GM18870 (cell line): ENCODE measurements at regions not wholly inside any gene's neighbourhood (a gene's known extent, or its start where the extent isn't known, plus 50 kb on each side); places are given as distances from the start of the nearest gene placed in this dataset.

ENCODE experiments used
- ATAC-seq: cut with Tn5 transposase; IDR thresholded peaks from one replicate; pipeline ENCODE4 v1.9.1; 2021; ENCODE audit warnings: moderate library complexity; ENCODE audit not compliant: unreplicated experiment

DNA sequence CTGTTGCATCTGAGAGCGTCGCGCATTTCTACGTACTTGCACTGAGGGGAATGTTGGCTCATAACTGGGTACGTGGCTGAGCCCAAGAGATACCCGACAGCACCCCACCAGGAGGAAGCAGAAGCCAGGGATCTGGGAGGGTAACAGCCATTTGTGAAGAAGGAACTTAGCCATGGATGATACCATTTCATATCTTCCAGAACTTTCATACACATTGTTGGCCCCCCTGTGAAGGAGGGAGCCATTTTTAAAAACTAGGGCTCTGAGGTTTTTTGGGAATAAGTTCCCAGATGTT is 101.4 kb upstream of the SLC44A1 start:
- ATAC-seq, result no peak

DNA sequence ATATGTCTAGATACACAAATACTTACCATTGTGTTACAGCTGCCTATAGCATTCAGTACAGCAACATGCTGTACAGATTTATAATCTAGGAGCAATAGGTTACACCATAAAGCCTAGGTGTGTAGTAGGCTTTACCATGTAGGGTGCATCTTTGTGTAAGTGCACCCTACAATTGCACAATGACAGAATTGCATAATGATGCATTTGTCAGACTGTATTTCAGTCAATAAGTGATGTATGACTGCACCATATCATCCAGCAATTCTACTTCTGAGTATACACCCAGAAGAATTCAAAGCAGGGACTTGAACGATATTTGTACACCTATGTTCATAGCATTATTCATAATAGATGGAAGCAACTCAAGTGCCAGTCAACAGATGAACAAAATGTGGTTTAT is 100.4 kb upstream of the SLC44A1 start:
- ATAC-seq, result no peak

DNA sequence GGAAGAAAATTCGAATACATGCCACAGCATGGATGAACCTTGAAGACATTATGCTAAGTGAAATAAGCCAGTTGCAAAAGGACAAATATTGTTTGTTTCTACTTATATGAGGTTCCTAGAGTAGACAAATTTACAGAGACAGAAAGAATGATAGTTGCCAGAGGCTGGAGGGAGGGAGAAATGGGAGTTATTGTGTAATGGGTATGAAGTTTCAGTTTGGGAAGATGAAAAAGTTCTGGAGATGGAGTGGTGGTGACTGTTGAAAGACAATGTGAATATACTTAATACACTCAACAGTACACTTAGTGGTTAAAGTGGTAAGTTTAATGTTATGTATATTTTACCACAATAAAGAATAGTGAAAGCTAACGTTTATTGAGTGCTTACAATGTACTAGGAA is 99.6 kb upstream of the SLC44A1 start:
- ATAC-seq, result no peak

DNA sequence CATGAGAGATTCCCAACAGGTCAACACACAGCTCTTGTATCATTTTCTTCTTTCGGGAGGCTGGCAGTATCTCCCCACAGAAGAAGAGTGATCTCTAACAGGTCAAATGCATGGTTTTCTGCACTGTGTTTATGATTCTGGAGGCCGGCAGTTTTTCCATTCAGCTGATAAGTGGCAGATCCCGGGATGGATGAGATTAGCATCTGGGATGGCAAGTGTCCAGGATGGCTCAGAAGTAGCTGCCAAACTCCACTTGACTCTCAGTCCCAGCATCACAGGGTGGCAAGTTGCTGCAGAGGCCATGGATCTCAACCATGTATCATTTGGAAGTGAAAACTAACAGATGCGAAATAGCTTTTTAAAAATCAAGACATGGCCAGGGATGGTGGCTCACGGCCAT is 97.8 kb upstream of the SLC44A1 start:
- ATAC-seq, result no peak

DNA sequence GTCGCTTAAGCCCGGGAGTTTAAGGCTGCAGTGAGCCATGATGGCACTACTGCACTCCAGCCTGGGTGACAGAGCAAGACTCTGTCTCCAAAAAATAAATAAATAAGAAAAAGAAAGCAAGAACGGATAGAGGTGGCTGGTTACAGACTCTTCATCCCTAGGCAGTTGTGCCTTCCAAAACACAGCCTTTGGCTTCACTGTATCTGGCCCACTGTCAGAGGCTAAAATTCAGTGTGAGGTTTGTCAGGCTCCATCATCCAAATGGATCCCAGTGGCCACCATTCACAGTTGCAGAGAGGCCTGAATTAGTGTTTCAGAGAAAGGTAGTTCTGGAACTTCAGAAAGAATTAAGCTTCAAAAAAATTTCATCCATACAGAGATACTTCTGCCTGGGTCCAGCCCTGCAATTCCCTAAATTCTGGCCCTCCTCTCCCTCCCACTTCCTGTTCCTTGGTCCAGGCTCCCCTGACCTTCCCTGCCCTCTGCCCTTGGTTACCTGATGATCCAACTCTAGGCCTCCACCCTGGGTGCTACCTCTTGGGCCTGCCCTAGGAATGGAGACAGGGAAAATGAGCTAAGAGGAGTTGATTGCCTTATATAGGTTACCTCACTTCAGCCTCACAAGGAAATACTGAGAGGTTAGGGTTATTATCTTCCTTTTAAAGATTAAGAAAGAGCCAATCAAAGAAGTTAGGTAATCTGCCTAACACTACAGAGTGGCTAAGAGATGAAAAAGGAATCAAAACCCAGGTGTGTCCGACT is 97.2 kb upstream of the SLC44A1 start:
- ATAC-seq, result no peak

DNA sequence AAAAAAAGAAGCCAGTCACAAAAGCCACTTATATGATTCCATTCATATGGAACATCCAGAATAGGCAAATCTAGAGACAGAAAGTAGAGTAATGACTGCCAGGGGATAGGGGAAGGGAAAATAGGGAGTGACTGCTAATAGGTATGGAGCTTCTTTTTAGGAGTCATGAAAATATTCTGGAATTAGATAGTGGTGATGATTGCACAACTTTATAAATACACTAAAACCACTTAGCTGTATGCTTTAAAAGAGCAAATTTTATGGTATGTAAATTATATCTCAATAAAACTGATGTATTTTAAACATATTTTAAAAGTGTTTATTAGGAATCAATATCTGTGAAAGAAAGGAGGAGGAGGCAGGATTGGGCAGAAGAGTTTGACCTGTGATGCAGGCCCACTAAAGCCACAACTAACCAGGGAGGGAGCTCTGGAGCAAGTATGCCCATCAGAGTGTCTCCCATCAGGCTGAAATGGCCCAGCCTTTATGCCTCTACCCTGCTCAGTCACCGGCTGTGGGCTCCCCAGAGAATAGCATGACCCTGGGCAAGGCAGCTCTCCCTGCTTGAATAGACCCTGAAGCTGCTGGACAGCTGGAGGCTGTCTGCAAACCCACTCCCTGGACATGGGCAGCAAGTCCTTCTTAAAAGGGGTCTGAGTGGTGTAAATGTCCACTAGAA is 96.0 kb upstream of the SLC44A1 start:
- no peak for ATAC-seq

DNA sequence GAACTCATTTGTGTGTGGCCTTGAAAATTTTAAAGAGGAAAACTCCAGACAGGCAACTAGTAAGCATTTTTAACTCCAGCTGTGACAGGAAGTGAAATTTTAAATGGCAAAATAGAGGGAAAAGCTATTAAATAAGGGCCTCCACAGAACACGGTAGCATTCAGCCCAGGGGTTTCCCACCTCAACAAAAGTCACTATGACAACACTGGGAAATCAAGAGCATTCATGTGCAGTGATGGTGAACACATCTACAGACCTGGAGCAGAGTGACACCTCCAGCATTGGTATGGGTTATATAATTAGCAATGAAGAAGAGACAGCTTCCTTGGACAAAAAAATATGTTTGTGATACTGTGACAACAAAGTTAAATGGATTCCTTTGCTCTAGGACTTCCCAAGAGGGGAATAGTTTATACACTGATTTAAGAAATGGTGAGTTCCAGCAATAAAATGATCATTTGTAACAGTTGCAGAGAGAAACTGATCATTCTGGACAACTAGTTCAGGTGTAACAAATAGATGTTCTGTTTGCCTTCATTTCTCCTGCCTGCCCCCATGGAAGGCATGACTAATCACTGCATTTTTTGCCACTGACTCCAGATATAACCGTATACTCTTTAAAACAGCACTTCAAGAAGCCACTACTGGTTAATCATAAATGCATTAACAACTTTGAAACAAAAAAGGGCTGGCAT is 93.3 kb upstream of the SLC44A1 start:
- ATAC-seq, result no peak

DNA sequence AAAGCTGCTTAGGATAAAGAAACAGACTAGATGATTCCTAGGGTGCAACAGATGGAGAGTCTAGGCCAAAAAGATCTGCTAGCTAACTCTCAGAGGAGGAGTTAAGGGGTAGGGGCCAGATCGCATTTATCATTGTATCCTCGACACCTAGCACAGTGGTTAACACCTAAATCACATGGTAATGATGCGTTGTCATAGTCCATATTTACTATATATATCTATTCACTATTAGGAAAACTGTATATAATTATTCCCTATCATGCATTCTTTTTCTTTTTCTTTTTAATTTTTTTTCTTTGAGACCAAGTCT is 92.8 kb upstream of the SLC44A1 start:
- no peak for ATAC-seq

DNA sequence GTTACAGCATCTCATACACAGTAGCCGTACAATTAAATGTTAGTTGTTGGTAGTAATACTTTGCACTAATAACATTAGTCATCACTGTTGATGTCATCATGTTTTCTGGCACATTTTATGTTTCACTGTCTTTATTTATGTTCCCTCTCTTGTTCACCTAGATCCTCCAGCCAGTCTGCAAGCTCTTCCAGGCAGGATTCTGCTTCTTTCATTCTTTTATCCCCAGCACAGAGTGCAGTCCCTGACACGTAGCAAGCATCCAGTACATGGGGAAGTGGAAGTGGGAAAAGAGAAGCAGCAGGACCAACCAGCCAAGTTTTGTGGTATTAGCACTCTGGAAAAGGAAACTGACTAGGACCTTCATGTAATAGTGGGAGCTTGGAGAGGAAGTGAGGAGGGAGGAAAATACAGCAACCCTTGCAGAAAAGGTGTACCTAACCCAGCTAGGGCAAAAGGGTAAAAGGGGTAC is 89.7 kb upstream of the SLC44A1 start:
- ATAC-seq, result no peak

DNA sequence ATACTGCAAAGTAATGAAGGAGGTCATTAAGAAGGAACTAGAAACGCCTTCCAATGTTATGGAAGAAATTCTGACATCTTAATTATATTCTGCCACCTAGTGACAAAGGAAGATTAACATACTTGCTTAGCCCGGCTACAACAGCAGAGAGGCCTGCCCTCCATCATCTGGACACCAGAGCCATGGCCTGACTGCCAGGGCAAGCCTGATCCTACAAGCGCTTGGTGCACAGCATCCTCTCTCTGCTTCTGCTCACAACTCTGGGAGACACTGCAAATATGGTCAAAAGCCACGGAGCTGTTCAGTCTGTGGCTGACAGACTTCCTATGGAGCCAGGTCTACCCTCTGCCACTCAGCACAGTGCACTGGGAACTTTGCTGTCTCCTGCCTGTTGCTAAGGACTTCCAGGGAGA is 87.3 kb upstream of the SLC44A1 start:
- ATAC-seq, result peak; percentile 85

DNA sequence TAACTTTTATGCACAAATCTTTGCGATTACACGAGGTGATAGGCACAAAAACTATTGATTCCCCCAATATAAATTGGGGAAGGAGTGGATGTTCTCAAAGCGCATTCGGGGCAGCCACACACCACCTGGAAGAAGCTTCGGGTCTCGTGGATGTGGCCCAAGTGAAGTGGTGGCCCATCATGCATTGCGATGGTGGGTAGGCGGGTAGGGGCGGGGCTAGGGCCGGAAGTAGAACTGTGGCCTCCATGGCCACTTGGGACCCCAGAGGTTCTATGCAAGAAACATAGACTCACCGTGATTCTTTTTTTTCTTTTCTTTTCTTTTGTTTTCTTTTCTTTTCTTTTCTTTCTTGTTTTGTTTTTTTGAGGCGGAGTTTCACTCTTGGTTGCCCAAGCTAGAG is 86.4 kb upstream of the SLC44A1 start:
- ATAC-seq, result no peak

DNA sequence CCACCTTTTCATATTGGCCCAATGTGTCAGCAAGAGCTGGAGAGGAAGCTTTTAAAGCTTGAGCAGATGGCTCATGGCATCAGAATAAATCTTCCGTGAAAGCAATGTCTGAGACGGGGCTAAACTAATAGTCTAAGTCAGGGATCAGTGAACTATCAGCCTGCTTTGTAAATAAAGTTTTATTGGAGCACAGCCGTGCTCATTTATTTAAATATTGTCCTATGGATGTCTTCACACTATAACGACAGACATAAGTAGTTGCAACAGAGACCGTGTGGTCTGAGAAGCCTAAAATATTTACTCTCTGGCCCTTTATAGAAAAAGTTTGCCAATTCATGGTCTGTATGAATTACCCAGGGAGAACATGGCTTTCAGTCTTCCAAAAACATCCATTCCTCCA is 85.6 kb upstream of the SLC44A1 start:
- no peak for ATAC-seq

DNA sequence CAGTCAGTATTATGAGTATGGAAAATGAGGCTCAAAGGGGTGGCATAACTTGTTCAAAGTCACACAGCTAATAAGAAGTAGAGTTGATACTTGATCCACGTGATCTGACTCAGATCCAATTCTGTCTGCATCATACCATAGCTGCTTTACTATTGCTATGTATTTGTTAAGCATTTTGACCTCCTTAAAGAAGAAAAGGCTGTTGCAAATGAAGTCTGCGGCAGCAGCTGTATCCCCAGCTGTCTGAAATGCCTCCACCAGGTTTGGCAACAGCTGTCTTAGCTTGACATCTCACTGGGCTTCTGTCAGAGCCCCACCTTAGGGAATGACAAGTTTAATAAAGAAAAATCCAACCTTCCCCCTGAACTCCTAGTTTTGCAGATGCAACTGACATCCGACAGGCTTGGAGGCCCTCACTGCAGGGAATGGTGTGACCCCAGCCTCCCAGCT is 75.6 kb upstream of the SLC44A1 start:
- ATAC-seq, result no peak

DNA sequence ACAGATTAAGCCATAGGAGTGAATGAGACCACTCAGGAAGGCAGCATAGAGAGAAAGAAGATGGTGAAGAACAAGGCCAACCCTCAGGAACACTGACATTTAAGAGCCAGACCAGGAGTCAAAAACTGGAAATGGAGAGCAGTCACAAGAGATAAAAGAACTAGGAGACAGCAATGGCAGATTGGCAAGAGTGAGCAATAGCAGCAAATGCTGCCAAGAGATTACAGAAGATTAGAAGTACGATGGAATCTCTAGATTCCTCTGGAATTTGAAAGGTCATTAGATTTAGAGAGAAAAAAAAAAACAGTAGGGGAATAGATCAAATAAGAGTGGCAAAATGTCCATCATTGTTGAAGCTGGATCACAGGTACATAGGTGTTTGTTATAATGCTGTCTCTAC is 73.4 kb upstream of the SLC44A1 start:
- ATAC-seq, result no peak

DNA sequence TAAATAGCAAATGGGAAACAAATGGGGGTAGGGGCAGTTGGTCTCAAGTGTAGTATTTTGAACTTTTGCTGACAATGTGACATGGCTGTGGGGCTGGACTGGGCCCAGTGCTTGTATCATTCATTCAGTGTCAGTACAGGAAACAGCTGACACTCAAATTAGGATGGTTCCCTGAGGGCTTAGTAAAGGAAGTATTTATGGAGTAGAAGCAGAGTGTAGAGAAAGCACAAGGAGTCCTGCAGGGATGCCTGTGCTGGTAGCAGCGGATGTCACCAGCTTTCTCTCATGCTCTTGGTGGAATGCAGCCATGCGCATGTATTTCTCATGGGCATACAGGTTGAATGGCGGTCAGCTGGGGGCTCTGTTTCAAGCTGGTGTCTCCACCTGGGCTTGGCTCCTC is 72.9 kb upstream of the SLC44A1 start:
- ATAC-seq, result no peak

DNA sequence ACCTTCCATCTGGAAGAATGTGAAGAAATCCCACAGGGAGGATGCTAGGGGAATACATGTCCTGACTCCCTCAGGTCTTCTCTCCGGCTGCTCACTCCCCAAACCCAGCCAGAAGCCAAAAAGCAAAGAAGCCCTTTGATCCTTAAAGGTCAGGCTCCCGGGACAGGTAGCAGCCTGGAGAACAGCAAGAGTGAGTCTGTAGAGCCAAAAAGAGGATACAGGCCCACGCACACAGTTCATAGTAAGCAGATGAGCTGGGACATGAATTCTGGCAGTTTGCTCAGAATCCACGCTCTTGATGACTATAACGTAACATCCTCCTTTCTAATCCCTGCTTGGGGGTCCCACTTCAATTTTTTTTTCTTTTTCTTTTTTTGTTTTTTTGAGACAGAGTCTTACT is 72.0 kb upstream of the SLC44A1 start:
- ATAC-seq, result no peak

DNA sequence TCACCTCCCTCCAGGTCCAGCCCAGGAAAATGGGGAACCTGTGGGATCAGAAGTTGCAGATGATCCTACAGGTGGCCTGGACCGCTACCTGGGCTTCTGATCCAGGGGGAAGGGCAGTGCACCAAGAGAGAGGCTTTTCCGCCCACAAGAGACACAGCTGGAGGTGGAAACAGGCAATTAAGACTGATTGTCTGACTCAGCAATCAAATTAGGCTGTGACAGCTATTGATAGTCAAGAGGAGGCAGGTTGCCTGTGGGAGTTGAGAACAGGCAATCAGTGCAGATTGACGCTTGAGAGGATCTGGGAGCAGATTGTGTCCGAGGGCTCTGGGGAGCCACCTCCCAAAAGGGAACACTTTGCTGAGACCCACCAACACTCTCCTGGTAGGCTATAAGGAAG is 71.1 kb upstream of the SLC44A1 start:
- ATAC-seq, result no peak

DNA sequence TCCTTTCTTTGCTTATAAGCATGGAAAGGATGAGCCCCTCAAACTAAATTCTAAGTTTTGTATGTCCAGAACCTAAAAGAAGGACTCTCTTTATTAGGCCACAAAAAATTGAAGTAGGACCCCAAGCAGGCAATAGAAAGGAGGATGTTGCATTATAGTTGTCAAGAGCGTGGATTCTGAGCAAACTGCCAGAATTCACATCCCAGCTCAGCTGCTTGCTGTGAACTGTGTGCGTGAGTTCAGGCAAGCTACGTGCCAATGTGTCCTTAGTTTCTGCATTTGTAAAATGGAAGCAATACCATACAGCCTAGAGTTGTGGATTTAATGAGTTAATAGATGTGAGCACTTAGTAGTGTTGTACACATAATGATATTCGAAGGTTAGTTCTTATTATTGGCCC is 70.6 kb upstream of the SLC44A1 start:
- no peak for ATAC-seq

DNA sequence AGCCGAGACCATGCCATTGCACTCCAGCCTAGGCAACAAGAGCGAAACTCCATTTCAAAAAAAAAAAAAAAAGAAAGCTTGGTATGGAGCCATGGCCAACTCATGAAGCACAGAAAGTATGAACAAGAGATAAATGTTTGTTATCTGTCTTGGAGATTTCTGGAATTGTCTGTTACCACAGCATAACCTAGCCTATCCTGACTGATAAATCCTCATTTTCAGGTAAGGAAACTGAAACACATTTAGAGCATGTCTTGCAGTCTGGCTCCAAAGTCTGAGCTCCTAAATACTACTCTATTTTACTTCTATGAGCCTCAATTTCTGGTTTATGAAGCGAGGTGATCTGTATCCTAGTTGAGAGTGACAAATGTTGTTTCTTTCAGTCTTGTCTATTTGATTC is 68.3 kb upstream of the SLC44A1 start:
- no peak for ATAC-seq

DNA sequence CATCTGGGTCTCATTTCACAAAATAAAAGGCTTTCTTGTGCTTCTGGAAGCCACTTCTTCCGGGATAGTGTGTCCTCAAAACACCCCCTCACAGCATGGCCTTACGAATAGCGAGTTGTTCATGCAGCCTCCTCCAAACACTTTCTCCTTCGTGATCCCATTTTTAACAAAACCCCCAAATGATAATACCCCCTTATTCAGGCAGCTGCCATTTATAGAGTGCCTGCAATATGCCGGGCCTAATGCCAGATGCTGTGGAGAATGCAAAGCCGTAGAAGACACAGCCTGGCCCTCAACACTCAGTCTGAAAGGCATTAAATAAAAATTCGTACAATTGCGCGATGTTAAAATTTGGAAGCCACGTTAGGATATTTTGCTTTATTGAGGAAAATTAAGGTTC is 66.4 kb upstream of the SLC44A1 start:
- ATAC-seq, result no peak

DNA sequence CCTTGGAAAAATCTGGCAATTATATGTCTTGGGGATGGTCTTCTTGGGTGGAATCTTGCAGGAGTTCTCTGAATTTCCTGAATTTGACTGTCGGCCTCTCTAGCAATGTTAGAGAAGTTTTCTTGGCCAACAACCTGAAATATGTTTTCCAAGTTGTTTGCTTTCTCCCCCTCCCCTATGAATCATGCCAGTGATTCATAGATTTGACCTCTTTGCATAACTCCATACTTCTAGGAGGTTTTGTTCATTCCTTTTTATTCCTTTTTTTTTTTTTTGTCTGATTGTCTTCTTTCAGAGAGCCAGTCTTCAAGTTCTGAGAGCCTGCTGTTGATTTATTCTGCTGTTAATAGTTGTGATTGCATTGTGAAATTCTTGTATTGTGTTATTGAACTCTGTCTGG is 56.7 kb upstream of the SLC44A1 start:
- no peak for ATAC-seq

DNA sequence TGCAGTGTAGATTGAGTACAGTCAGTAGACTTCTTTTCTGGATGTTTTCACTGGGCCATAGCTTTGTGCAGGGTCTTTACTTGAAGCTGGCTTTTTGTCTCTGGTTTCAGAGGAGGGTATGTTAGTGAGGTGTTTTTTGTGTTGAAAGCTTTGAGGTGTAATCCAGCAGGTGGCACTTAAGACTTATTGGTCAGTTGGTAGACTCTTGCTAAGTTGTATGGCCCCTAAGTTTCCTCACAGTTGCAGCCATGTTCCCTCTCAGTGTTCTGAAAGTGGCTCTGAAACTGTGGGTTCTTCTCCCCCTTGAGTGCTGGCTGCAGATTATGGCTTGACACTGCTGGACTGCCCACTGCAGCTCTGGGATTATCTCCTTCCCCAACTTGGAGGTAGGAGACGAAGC is 55.7 kb upstream of the SLC44A1 start:
- ATAC-seq, result no peak
